NCI-H1417 (cell line): ENCODE measurements at regions not wholly inside any gene's neighbourhood (a gene's known extent, or its start where the extent isn't known, plus 50 kb on each side); places are given as distances from the start of the nearest gene placed in this dataset.

Source experiments
- DNase-seq, 3 experiments: peaks; one replicate each; lab custom pipeline; 2025; lab: John Stamatoyannopoulos, UW

DNA sequence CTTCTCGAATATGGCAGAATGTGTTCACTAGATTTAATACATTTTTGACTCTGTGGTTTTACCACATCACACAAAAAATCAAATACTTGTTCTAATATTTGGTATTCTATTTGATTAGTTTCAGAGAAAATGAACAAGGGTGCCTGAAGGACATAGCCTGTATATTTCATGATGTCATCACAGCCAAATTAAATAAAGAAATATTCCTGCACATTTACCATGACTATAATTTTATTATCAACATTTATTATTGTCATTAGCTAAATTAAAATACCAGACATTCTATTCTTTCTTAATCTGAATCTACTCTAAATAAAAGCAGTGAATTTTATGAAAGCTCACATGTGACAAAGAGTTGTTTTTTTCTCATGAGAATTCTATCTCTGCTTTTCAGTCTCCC lies 980.5 kb downstream of the PCDH18 start:
- no peak for DNase-seq

DNA sequence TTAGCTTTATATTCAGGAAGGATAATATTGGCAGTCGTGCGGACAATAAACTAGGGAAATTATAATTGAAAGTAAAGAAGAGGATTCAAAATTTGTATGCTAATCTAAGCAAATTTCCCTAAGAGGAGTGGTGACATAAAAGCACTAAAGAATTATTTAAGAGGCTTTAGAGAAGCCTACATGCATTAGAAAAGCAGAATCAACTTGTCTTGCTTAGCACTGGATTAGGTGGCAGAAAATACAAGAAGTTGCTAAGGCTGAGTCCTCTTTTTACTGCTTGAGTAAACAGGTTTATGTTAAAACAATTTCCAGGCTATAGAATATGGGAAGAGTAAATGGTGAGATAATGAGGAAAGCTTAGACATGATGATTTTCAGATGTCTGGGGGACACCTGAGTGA lies 991.5 kb downstream of the PCDH18 start:
- no peak for DNase-seq

DNA sequence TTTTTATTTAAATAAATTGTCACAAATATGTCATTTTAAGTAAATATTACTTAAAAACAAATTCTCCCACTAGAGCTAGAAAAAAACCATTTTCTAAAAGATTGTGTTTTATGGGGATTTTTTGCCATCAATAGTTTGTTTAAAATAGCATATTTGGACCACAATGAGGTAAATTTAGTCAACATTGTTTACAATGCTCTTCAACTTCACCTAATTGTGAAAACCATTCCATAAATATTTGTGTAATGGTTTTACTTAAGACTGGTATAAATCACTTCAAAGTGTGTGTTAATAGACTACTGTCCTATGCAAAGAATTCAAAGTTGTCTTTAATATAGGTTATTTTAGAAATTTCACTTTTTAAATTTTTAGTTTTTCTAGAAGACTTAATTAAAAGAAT lies 1004.2 kb downstream of the PCDH18 start:
- peak in 1 of 3 experiments; percentile 27 for DNase-seq

DNA sequence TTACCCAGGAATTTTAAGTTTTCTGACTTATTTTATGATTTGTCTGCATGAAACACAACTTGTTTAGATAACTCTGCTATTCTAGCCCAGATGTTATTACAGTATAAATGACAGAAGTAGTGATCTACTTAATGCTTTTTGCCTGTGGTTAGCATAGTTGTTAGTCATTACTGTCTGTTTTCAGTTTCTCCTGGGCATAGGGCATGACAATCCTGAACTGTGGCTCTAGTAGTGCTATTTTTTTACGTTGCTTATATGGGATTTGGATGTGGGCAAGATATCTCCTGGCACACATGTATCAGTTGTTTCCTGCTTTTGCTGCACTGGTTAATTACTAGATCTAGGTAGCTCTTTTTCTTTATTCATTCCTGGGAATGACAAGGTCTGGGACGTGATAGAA lies 1005.8 kb downstream of the PCDH18 start:
- no peak for DNase-seq

DNA sequence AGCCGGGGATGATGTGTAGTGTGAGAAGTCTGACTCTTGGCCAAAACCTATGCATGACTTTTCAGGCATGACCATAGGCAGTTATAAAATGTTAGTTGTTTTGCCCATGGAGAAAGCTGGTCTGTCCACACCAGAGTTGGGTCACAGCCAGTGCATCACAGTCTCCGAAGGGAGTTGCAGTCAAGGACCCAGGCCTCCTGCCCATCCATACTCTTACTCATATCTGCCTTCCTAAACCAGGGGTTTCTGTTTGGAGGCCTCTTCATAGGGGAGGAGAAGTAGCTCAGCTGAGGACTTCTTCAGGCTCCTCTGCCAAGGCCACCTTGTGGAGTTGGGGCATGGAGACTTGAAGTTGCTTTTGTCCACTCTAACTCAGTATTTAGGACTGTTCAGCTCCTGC lies 1008.3 kb downstream of the PCDH18 start:
- DNase-seq, result no peak

DNA sequence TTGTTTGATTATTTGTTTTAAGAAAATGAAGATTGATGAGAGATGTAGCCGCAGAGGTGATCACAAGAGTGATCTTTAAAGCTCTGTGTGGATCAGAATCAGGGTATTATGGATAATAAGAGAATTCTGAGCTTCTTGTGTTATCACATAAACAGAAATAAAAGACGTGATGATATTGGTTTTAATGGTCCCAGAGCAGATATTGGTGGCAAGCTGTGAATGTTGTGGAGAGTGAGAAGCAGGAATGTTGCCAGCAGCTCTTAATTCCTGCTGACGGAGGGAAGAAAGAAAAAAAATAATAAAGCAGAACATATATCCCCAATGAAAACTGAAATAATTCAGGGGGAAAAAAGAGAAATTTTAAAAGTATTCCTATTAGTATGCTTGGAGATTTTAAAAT lies 1015.9 kb downstream of the PCDH18 start:
- DNase-seq, result no peak

DNA sequence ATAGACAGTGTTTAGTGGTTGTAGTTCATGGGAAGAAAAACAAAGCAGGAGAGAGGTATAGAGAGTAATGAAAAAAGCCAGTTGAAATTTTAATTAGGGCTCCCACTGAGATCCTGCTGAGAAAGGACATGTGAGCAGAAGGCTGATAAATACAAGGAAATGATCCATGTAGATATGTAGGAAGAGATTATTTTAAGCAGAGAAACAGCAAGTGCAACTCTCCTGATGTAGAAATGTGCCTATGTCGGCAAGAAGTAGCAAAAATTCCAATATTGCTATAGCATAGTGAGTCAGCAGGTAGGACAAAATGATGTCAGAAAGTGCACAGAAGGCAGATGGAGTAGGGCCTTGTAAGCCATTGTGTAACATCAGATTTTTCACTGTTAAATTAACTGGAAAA lies 1027.3 kb downstream of the PCDH18 start:
- peak in 2 of 3 experiments; percentile 45 to 82 for DNase-seq

DNA sequence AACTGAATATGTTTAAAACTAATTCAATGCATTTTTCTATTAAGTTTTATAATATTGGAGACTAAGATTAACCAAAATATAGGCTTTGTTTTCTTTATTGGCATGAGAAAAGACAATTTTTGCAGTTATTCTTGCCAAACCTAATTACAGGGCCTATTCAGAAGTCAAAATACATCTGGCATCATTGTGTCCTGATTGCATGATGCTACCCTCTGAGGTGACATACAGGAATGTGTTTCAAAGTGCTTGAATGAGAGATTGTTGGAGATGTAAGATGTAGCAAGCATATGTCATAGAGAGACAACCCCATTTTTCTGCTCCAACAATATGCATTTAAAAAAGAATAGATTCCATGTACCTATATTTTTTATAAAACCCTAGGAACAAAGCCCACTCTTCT lies 1036.4 kb downstream of the PCDH18 start:
- DNase-seq, result no peak

DNA sequence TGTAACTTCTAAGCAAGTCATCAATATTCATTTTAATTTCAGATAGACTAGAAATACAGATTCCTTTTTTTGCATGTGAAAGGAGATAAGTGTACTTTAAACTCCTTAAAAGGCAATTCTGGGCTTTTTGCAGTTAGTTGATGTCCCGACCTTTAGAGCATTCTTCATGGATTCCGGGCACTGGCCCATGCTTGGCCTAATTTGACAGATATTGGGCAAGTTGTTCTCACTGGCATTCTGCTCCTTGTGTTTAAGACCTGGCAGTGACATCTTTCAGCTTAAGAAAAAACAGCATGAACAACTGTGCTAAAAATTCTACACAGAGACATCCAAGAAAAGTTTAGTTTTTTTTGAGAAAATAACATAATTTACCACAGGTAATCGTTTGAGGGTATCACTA lies 1037.2 kb downstream of the PCDH18 start:
- DNase-seq, result no peak

DNA sequence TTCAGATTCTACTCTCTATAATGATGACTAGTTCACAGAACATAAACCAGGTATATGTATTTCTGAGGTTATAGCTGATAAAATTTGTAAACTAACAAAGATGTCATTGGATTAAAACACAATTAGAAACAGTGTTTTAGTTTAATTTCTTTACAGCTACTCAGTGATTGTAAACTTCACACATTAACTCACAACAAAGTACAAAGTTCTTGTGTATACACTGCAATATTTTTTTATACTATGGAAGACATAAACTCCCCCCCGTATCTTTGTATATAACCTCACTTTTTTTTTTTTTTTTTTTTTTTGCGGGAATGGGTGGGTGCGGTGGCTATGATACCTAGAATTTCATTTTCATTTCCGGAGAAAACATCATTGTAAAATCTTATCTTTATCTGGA lies 1043.2 kb downstream of the PCDH18 start:
- no peak for DNase-seq

DNA sequence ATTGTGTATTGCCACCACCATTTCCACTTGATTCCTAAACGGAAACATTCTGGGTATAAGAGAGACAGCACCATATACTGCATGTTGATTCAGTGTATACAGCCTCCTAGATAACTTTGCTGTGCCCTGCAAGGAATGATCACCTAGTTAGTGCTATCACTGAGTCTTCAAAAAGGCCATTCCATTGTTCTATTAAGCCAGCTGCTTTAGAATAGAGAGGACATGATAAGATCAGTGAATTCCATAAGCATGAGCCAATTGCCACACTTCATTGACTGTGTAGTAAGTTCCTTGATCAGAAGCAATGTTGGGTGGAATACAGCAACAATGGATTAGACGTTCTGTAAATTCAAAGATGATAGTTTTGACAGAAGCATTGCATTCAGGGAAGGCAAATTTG lies 1047.3 kb downstream of the PCDH18 start:
- no peak for DNase-seq

DNA sequence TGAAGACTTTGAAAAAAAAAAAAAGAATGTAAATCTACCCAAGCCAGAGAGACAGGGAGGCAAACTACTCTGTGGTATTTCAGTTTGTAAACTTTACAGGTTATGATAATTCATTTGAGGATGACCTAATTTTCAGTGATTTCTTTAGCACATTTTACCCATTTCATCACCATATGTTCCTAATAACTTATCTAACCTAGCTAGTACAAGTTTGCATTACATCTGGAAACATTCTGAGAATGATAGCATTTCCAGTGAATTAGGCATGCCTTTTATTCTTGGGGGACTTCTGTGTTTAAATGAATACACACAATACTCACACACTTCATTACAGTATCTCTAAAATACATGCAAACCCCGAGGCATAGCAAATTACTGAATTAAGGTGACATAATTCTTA lies 1055.5 kb downstream of the PCDH18 start:
- DNase-seq, result no peak

DNA sequence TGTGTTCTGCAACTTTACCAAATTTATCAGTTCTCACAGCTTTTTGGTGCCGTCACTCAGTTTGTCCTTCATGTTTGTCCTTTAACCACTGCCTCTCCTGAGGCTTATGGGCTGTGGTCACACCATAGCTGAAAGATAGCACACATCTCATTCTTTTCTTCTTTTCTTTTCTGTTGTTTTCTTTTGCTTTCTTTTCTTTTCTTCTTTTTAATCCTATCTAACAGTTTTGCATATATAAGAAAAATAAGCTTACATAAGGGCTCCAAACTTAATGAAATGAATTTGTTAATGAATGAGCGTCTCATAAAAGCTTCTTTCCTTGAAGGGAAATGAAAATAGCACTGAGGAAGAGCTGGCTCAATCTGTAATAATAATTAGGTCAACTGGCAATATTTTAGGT lies 1061.2 kb downstream of the PCDH18 start:
- DNase-seq, result no peak

DNA sequence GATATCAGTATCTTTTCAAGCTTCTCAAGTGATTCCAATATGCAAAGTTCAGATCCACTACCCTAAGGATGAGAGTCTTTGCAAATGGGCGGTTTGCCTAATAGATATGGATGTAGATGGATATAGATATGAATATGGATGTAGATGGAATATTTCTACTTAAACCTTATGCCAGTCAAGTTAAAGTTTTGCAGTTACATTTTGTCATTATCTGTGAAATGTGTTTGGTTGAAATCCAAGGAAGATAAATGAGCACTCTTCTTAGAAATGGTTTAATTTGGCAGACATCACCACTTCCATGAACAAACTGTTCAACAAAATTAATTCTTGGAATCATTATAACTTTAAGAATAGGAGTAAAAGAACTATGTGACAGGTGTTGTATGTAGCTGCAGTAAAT lies 1066.6 kb downstream of the PCDH18 start:
- no peak for DNase-seq

DNA sequence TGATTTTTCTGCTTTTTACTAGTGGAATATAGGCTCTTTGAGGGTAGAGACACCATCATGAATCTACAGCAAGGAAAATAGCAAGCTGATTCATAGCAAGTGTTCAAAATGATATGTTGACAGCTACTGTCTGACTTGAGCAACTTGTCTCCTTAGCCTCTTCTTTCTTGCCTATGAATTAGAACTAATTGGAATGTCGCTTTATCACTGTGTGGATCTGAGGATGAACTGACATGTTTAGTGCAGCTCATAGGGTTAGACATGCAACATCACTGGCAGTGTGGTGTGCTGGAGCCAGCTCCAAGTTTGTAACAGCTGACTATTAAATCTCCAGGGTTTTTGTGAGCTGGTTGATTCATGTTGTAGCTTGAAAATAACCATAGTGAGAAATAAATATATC lies 1068.4 kb downstream of the PCDH18 start:
- no peak for DNase-seq

DNA sequence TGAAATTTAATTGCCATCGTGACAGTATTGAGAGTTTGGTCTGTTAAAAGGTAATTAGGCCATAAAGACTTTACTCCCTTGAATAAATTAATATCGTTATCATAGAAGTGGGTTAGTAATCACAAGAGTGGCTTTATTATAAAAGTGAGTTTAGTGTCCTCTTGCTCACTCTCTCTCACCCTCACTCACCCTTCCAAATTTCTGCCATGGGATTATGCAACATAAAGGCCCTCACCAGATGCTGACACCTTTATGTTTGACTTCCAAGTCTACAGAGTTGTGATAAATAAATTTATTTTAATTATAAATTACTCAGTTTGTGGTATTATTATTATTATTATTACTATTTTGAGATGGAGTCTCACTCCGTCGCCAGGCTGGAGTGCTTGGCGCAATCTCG lies 1070.8 kb downstream of the PCDH18 start:
- DNase-seq, result no peak

DNA sequence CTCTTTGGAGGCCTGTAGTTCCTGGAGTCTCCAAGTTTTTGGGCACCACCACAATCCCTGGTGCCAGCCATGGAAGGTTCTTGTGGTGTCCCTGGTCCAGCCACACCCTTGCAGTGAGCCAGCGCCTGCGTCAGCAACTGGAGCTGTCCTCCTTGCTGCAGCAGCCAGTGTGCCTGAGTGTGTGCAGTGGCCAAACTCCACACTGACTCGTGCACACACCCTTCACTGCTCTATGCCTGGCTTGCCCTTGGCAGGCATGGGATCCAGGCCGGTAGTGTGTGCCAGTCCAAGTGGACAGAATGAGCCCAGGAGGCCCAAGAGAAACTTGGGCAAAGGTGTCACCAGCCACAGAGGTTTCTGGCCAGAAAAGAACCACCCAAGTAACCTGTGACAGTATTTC lies 1074.0 kb downstream of the PCDH18 start:
- DNase-seq, result no peak

DNA sequence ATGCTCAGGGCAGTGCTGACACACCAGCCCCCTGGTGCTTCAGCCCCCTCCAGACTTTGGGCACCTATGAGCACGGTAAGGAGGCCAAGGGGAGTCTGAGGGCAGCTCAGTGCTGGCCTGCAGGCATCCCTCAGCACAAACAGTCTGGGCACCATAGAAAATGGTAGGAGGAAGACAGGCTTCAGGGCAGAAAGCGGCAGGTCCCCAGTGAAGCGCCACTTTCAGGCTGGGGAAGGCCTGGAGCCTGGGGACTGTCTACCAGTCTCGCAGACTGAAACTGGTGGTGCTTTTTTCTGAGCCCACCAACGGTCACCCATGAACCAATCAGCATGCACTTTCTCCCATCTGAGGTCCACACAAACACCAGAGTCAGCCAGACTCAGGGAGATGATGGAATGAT lies 1074.7 kb downstream of the PCDH18 start:
- no peak for DNase-seq

DNA sequence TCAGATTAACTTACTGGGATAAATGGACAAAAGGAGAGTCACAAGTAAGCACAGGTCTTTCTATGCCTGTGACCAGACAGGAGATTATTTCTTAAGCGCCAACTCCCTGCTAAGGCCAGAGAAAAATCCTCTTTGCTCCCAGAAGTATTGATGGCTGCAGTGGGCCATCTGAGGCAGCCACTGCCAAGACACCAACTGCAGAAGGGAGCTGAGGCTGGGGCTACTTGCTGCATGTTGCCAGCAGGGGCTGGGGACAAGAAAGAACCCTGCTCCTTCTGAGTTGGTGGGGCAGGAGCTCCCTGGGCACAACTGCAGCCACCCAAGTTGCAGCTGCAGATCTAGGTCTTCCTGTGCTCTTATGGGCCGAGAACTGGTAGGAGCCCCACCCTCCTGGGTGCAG lies 1075.3 kb downstream of the PCDH18 start:
- no peak for DNase-seq

DNA sequence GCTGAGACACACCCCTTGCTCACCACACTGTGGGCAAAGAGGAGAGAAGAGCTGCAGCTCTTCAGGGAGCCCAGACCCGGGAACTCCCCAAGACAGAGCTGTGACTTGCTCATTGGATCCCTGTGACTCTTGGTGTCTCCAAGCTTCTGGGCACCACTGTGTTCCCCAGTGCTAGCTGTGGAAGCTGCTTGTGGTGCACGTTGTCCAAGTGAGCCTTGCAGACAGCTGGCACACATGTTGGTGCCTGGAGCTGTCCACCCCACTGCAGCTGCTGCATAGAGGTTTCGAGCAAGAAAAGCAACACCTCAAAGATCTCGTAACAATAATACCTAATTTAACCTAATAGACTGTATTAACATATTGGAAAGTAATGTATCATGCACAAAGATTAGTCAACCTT lies 1089.3 kb downstream of the PCDH18 start:
- DNase-seq, result no peak

DNA sequence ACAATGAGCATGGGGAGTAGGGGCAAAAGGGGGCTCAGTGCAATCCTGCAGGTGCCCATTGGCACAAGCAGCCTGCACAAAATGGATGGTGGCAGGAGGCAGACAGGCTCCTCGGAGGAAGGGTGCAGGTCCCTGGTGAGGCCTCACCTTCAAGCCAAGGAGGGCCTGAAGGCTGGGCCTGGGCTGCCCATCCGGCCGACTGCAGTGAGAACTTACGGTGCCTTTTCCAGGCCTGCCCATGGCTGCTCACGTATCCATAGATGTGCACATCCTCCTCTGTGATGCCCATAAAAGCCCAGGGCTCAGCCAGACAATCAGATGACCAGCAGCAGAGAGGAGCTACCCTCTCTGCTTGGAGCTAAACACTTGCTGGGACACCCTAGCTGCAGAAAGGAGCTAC lies 1089.8 kb downstream of the PCDH18 start:
- no peak for DNase-seq

DNA sequence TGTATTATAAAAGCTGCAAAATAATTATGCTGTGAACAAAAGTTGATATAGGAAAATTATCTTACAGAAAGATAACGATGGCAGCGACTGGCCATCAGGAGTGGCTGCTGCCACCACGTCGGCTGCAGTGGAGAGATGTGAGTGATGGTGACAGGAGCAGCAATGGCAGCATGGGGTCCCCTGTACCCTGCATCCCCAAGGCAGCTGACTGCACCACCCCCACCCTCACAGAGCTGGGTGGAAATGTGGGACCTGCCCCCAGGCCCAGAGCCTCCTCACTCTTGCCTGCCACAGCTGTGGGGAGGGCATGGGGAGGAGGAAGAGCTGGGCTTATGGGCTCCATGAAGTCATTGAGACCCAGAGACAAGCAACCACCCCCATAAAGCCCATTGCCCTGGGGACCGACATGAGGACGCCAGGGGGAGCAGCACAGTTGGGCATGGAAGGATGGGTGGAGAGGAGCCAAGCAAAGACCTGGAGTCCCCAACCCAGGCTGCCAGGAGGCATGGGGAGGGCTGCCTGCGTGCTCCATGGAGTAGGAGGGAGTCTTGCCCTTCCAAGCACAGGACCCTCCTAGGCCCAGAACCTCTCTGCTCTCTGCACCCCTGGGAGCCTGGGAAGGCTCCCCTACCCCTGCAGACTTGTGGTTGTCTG lies 1090.5 kb downstream of the PCDH18 start:
- no peak for DNase-seq

DNA sequence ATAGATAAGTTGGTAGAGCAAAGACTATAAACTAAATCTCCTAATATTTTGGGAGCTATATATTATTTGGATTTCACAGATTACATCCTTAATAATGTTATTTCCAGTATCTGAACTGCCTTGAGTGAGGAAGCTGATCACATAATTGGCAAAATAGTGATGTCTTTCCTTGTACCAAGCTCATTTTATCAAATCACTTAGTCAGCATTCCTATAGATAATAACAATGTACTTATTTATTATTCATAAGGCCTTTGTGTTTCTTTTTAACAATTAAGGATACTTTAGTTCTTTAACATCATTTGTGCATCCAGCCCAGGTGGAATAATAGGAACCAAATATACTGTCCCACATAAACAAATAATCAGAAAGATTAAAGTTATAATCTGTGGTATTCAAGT lies 1093.6 kb downstream of the PCDH18 start:
- DNase-seq, result no peak

DNA sequence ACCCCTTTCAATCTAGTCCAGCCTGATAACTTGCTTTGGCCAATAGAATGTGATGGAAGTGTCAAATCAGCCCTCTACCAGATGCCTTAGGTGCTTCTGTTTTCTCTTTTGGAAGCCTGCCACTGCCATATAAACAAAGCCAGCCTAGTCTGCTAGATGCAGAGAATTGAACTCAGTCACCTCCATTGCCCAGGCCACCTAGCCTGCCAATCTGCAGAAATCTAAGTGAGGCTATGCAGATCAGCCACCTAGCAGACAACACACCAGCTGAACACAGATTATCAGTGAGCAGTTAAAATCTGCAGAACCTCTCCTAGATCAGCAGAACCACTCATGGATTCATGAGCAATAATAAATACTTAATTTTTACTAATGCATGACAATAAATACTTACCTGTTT lies 1108.2 kb downstream of the PCDH18 start:
- DNase-seq, result no peak

DNA sequence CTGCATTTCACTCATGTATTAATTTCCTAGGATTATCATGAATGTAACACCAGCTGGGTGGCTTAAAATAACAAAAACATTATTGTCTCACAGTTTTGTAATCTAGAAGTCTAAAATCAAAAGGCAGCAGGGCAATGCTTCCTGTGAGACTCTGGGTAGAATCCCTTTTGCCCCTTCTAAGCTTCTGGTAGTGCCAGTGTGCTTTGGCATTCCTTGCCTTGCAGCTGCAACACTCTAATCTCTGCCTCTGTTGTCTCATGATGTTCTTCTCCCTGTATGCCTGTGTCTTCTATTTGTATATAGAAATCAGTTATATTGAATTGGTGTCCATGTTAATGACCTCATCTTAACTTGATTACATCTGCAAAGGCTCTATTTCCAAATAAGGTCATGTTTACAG lies 1117.3 kb downstream of the PCDH18 start:
- DNase-seq, result no peak
